Upper lobe of right lung (tissue), 1 donor: ENCODE measurements at regions not wholly inside any gene's neighbourhood (a gene's known extent, or its start where the extent isn't known, plus 50 kb on each side); places are given as distances from the start of the nearest gene placed in this dataset.

ENCODE experiments used
- ATAC-seq: fragments of 200-7000 bp; cut with Tn5 transposase; one replicate; pipeline ENCODE4 v1.9.1; 2020; ENCODE audit warnings: mild to moderate bottlenecking, moderate library complexity
- DNase-seq: peaks from one replicate; pipeline ENCODE4 v3.0.0-alpha.2; 2020
- H3K27ac ChIP-seq: fragments of 200-600 bp; one replicate; pipeline ENCODE4 v1.8.0; 2022
- H3K27me3 ChIP-seq: fragments of 200-600 bp; one replicate; pipeline ENCODE4 v1.8.0; 2022; ENCODE audit warnings: mild to moderate bottlenecking
- H3K36me3 ChIP-seq: fragments of 200-600 bp; one replicate; pipeline ENCODE4 v1.8.0; 2022
- H3K4me1 ChIP-seq: fragments of 200-600 bp; one replicate; pipeline ENCODE4 v1.8.0; 2022
- H3K4me3 ChIP-seq: fragments of 200-600 bp; one replicate; pipeline ENCODE4 v1.8.0; 2022; ENCODE audit warnings: mild to moderate bottlenecking
- H3K9me3 ChIP-seq: fragments of 200-600 bp; one replicate; pipeline ENCODE4 v1.8.0; 2022
- CTCF ChIP-seq: fragments of 200-600 bp; IDR thresholded peaks from one replicate; pipeline ENCODE4 v1.8.0; 2022; ENCODE audit warnings: antibody characterized with exemption
- intact Hi-C: fragments of 100-400 bp; cut with DNase I; formaldehyde crosslinking; loops from one replicate; pipeline ENCODE4 v1.11.0; 2022
- donor health status: DM: no; HTN: yes; CAD: no; lungs with severe emphysema.

- intact Hi-C loops = no loop called here
- no peak overlapping the region for H3K27ac ChIP-seq
- ATAC-seq = no peak
- TF ChIP-seq CTCF = no peak
- no peaks in the 10 kb centered on the region for H3K4me1 ChIP-seq
- H3K27me3 ChIP-seq = no peaks in the 10 kb centered on the region
- DNase-seq = no peak
- H3K36me3 ChIP-seq = no peaks in the 10 kb centered on the region
- no peak overlapping the region for H3K4me3 ChIP-seq
- H3K9me3 ChIP-seq = no peaks in the 10 kb centered on the region
These were observed 227.8 kb upstream of the RBMS1 start for GRCh38 chr2:160721089-160722040.

- Histone ChIP-seq H3K4me1 (no peaks in the 10 kb centered on the region), H3K27ac (no peak overlapping the region), H3K36me3 (no peaks in the 10 kb centered on the region), H3K4me3 (no peak overlapping the region), H3K27me3 (no peaks in the 10 kb centered on the region), H3K9me3 (no peaks in the 10 kb centered on the region)
- ATAC-seq = no peak
- intact Hi-C loops = no loop called here
- no peak for TF ChIP-seq CTCF
- DNase-seq = no peak
These were observed 232.4 kb upstream of the RBMS1 start for GRCh38 chr2:160726046-160726445.

GRCh38 chr2:160730296-160730995 lies 236.8 kb upstream of the RBMS1 start:
- ATAC-seq = no peak
- Histone ChIP-seq H3K9me3 (no peaks in the 10 kb centered on the region), H3K4me3 (no peak overlapping the region), H3K36me3 (no peaks in the 10 kb centered on the region), H3K4me1 (no peaks in the 10 kb centered on the region), H3K27ac (no peak overlapping the region), H3K27me3 (no peaks in the 10 kb centered on the region)
- no peak for TF ChIP-seq CTCF
- intact Hi-C loops = no loop called here
- DNase-seq = no peak

- H3K36me3 ChIP-seq = no peaks in the 10 kb centered on the region
- no peaks in the 10 kb centered on the region for H3K9me3 ChIP-seq
- DNase-seq = no peak
- H3K27ac ChIP-seq = no peak overlapping the region
- H3K4me3 ChIP-seq = no peak overlapping the region
- no peaks in the 10 kb centered on the region for H3K4me1 ChIP-seq
- ATAC-seq = no peak
- no peak for TF ChIP-seq CTCF
- intact Hi-C loops = no loop called here
- H3K27me3 ChIP-seq = no peaks in the 10 kb centered on the region
These were observed 237.8 kb upstream of the RBMS1 start for GRCh38 chr2:160731415-160731814.

- no peaks in the 10 kb centered on the region for H3K27me3 ChIP-seq
- ATAC-seq (no peak), DNase-seq (no peak)
- no peak for TF ChIP-seq CTCF
- H3K4me1 ChIP-seq = no peaks in the 10 kb centered on the region
- H3K27ac ChIP-seq = no peak overlapping the region
- no peaks in the 10 kb centered on the region for H3K9me3 ChIP-seq
- no peaks in the 10 kb centered on the region for H3K36me3 ChIP-seq
- H3K4me3 ChIP-seq = no peak overlapping the region
- intact Hi-C loops = no loop called here
These were observed 238.2 kb upstream of the RBMS1 start for GRCh38 chr2:160731856-160732255.
